Trophoblast cell (in vitro differentiated cells and primary cell): ENCODE measurements at regions not wholly inside any gene's neighbourhood (a gene's known extent, or its start where the extent isn't known, plus 50 kb on each side); places are given as distances from the start of the nearest gene placed in this dataset.

ENCODE experiments used
- DNase-seq, 2 donors: peaks; one replicate each; pipeline ENCODE4 v3.0.0-alpha.2; 2016
- H2AFZ ChIP-seq: 2 replicates; pipeline ENCODE4 v1.6.1; 2013; ENCODE audit warnings: low read length, moderate library complexity, mild to moderate bottlenecking; ENCODE audit not compliant: insufficient read depth, poor library complexity
- H2AK5ac ChIP-seq: 2 replicates; pipeline ENCODE4 v1.6.1; 2013; ENCODE audit warnings: mild to moderate bottlenecking, low read length
- H2BK120ac ChIP-seq: 2 replicates; pipeline ENCODE4 v1.6.1; 2013; ENCODE audit warnings: low read length, mild to moderate bottlenecking, moderate library complexity; ENCODE audit not compliant: insufficient read depth, poor library complexity
- H2BK12ac ChIP-seq: 2 replicates; pipeline ENCODE4 v1.6.1; 2013; ENCODE audit warnings: mild to moderate bottlenecking, low read length, moderate library complexity
- H2BK5ac ChIP-seq: 2 replicates; pipeline ENCODE4 v1.6.1; 2013; ENCODE audit warnings: low read length, low read depth, moderate library complexity, mild to moderate bottlenecking; ENCODE audit not compliant: poor library complexity
- H3K14ac ChIP-seq: 2 replicates; pipeline ENCODE4 v1.6.1; 2013; ENCODE audit warnings: mild to moderate bottlenecking, low read length
- H3K18ac ChIP-seq: 2 replicates; pipeline ENCODE4 v1.6.1; 2013; ENCODE audit warnings: mild to moderate bottlenecking, low read length
- H3K23ac ChIP-seq: 2 replicates; pipeline ENCODE4 v1.6.1; 2013; ENCODE audit warnings: low read length
- H3K27ac ChIP-seq: 2 replicates; pipeline ENCODE4 v1.5.1; 2013; ENCODE audit warnings: low read depth, mild to moderate bottlenecking, inconsistent platforms, low read length, moderate library complexity
- H3K27me3 ChIP-seq: 2 replicates; pipeline ENCODE4 v1.6.1; 2013; ENCODE audit warnings: inconsistent platforms, mild to moderate bottlenecking, low read length, moderate library complexity; ENCODE audit not compliant: insufficient read depth
- H3K36me3 ChIP-seq, 2 experiments: 1 replicate in 1 of 2; 2 replicates in 1 of 2; pipeline ENCODE4 v1.6.1; 2013; ENCODE audit warnings: low read length in 2 of 2, mild to moderate bottlenecking in 2 of 2, moderate library complexity in 1 of 2; ENCODE audit not compliant: insufficient read depth in 2 of 2, control insufficient read depth in 1 of 2
- H3K4ac ChIP-seq: 2 replicates; pipeline ENCODE4 v1.6.1; 2013; ENCODE audit warnings: low read depth, mild to moderate bottlenecking, low read length, moderate library complexity
- H3K4me1 ChIP-seq, 2 experiments: 1 replicate in 1 of 2; 2 replicates in 1 of 2; pipeline ENCODE4 v1.6.1; 2013; ENCODE audit warnings: low read length in 2 of 2, mild to moderate bottlenecking in 2 of 2, moderate library complexity in 1 of 2; ENCODE audit not compliant: insufficient read depth in 2 of 2, control insufficient read depth in 1 of 2
- H3K4me2 ChIP-seq: 2 replicates; pipeline ENCODE4 v1.6.1; 2013; ENCODE audit warnings: inconsistent platforms, mild to moderate bottlenecking, low read length, moderate library complexity
- H3K4me3 ChIP-seq: 2 replicates; pipeline ENCODE4 v1.5.1; 2013; ENCODE audit warnings: mild to moderate bottlenecking, low read depth, low read length, inconsistent platforms
- H3K79me1 ChIP-seq: one replicate; pipeline ENCODE4 v1.6.1; 2013; ENCODE audit warnings: low read length
- H3K79me2 ChIP-seq: 2 replicates; pipeline ENCODE4 v1.6.1; 2013; ENCODE audit warnings: low read length, mild to moderate bottlenecking; ENCODE audit not compliant: control insufficient read depth, insufficient read depth, poor library complexity
- H3K9ac ChIP-seq: 2 replicates; pipeline ENCODE4 v1.6.1; 2013; ENCODE audit warnings: mild to moderate bottlenecking, low read length
- H3K9me3 ChIP-seq: 2 replicates; pipeline ENCODE4 v1.6.1; 2013; ENCODE audit warnings: low read depth, mild to moderate bottlenecking, control low read depth, inconsistent platforms, low read length; ENCODE audit not compliant: insufficient read depth
- H4K12ac ChIP-seq: 2 replicates; pipeline ENCODE4 v1.6.1; 2013; ENCODE audit warnings: low read depth, mild to moderate bottlenecking, low read length, moderate library complexity
- H4K8ac ChIP-seq: 2 replicates; pipeline ENCODE4 v1.6.1; 2013; ENCODE audit warnings: low read depth, mild to moderate bottlenecking, low read length, moderate library complexity
- H4K91ac ChIP-seq: one replicate; pipeline ENCODE4 v1.6.1; 2013; ENCODE audit warnings: low read depth, mild to moderate bottlenecking, low read length, moderate library complexity
- WGBS: extraction: QIAGEN DNeasy Blood & Tissue Kit; methylation state at CpG from one replicate; pipeline ENCODE4 v1.1.7; 2013; ENCODE audit warnings: missing lambda C conversion rate; ENCODE audit not compliant: insufficient read length, insufficient coverage; ENCODE audit errors: extremely low coverage; 5-methylcytosine and 5-hydroxymethylcytosine counted together

- Histone ChIP-seq H3K23ac (peak overlapping the region; percentile 95), H3K27me3 (no peaks in the 10 kb centered on the region), H3K18ac (no peak overlapping the region), H2BK5ac (no peak overlapping the region), H3K9me3 (no peaks in the 10 kb centered on the region), H2BK120ac (no peak overlapping the region), H3K27ac (no peak overlapping the region), H4K12ac (no peak overlapping the region), H2AK5ac (no peak overlapping the region), H3K14ac (no peak overlapping the region), H3K4me2 (no peak overlapping the region), H3K4me1 (no peaks in the 10 kb centered on the region), H2AFZ (no peak overlapping the region), H3K79me2 (no peaks in the 10 kb centered on the region), H3K9ac (no peak overlapping the region), H3K4ac (no peak overlapping the region), H3K4me3 (no peak overlapping the region), H3K36me3 (no peaks in the 10 kb centered on the region), H4K91ac (no peak overlapping the region), H4K8ac (no peak overlapping the region), H3K79me1 (no peaks in the 10 kb centered on the region), H2BK12ac (no peak overlapping the region)
- DNase-seq, result no peak
- WGBS, result no CpG with 5 or more reads among the region's 4 CpGs
Observed at GRCh38 chr1:191579019-191579418, 579.2 kb upstream of the RGS18 start.

GRCh38 chr1:191582169-191582568 lies 576.1 kb upstream of the RGS18 start:
- Histone ChIP-seq H2BK5ac (no peak overlapping the region), H3K36me3 (no peaks in the 10 kb centered on the region), H3K4me3 (no peak overlapping the region), H3K9me3 (no peaks in the 10 kb centered on the region), H3K79me2 (no peaks in the 10 kb centered on the region), H3K4me2 (no peak overlapping the region), H2AK5ac (no peak overlapping the region), H3K27me3 (no peaks in the 10 kb centered on the region), H3K23ac (no peak overlapping the region), H2BK12ac (no peak overlapping the region), H3K9ac (no peak overlapping the region), H3K79me1 (no peaks in the 10 kb centered on the region), H3K27ac (no peak overlapping the region), H3K18ac (no peak overlapping the region), H2BK120ac (no peak overlapping the region), H2AFZ (no peak overlapping the region), H3K4ac (no peak overlapping the region), H3K4me1 (no peaks in the 10 kb centered on the region), H4K12ac (no peak overlapping the region), H4K91ac (no peak overlapping the region), H3K14ac (no peak overlapping the region), H4K8ac (no peak overlapping the region)
- DNase-seq, result no peak
- no CpG with 5 or more reads among the region's 1 CpG for WGBS

GRCh38 chr1:191585095-191585494 lies 573.2 kb upstream of the RGS18 start:
- Histone ChIP-seq H3K18ac (no peak overlapping the region), H2BK120ac (no peak overlapping the region), H3K4ac (no peak overlapping the region), H3K27me3 (no peaks in the 10 kb centered on the region), H4K91ac (no peak overlapping the region), H3K9me3 (no peaks in the 10 kb centered on the region), H3K27ac (no peak overlapping the region), H3K36me3 (no peaks in the 10 kb centered on the region), H2BK12ac (no peak overlapping the region), H3K79me2 (no peaks in the 10 kb centered on the region), H2BK5ac (no peak overlapping the region), H3K4me1 (no peaks in the 10 kb centered on the region), H4K8ac (no peak overlapping the region), H3K14ac (no peak overlapping the region), H2AFZ (no peak overlapping the region), H3K4me2 (no peak overlapping the region), H3K9ac (no peak overlapping the region), H4K12ac (no peak overlapping the region), H3K4me3 (no peak overlapping the region), H3K23ac (no peak overlapping the region), H3K79me1 (no peaks in the 10 kb centered on the region), H2AK5ac (no peak overlapping the region)
- WGBS, result no CpG with 5 or more reads among the region's 2 CpGs
- DNase-seq, result no peak

- Histone ChIP-seq H2BK120ac (no peak overlapping the region), H2AFZ (no peak overlapping the region), H3K79me1 (no peaks in the 10 kb centered on the region), H3K4me2 (no peak overlapping the region), H2BK12ac (no peak overlapping the region), H3K27me3 (no peaks in the 10 kb centered on the region), H3K36me3 (no peaks in the 10 kb centered on the region), H3K4me1 (no peaks in the 10 kb centered on the region), H3K23ac (no peak overlapping the region), H3K18ac (no peak overlapping the region), H4K12ac (no peak overlapping the region), H3K9ac (no peak overlapping the region), H3K4me3 (no peak overlapping the region), H4K91ac (no peak overlapping the region), H3K14ac (no peak overlapping the region), H3K27ac (no peak overlapping the region), H2AK5ac (no peak overlapping the region), H4K8ac (no peak overlapping the region), H3K4ac (no peak overlapping the region), H3K9me3 (no peaks in the 10 kb centered on the region), H3K79me2 (no peaks in the 10 kb centered on the region), H2BK5ac (no peak overlapping the region)
- WGBS, result no CpG with 5 or more reads among the region's 1 CpG
- no peak for DNase-seq
Observed at GRCh38 chr1:191588905-191589304, 569.4 kb upstream of the RGS18 start.
